PC-3 (cell line): ENCODE measurements at regions not wholly inside any gene's neighbourhood (a gene's known extent, or its start where the extent isn't known, plus 50 kb on each side); places are given as distances from the start of the nearest gene placed in this dataset.

Source experiments
- CTCF ChIP-seq: fragments of 300-600 bp; sonication (generic); conservative IDR thresholded peaks from 2 replicates; pipeline ENCODE4 v1.5.1; 2017; ENCODE audit warnings: antibody characterized with exemption, low read depth, mild to moderate bottlenecking, low read length
- EZH2 ChIP-seq: fragments of 300-600 bp; sonication (generic); IDR thresholded peaks from one replicate; pipeline ENCODE4 v1.6.1; 2017; ENCODE audit warnings: antibody characterized with exemption, mild to moderate bottlenecking, low read length; ENCODE audit not compliant: unreplicated experiment
- EZH2phosphoT487 ChIP-seq: fragments of 300-600 bp; sonication (generic); IDR thresholded peaks from 2 replicates; pipeline ENCODE4 v1.6.1; 2018; ENCODE audit warnings: mild to moderate bottlenecking, antibody characterized with exemption, low read length, borderline replicate concordance

GRCh38 chr6:6993503-6994237, 114.1 kb upstream of the RREB1 start:
- TF ChIP-seq CTCF (no peak), EZH2 (no peak), EZH2phosphoT487 (no peak)
